Activated T-cell treated with anti-CD3 and anti-CD28 coated beads, Interleukin-2, amount 50 U/mL, for 24 hours (primary cell): ENCODE measurements at regions not wholly inside any gene's neighbourhood (a gene's known extent, or its start where the extent isn't known, plus 50 kb on each side); places are given as distances from the start of the nearest gene placed in this dataset.

Source experiments
- DNase-seq: peaks from one replicate; pipeline ENCODE4 v3.0.0-alpha.2; 2020
- H3K27ac Mint-ChIP-seq: 2 replicates; pipeline ENCODE4 v1.8.0; 2020; ENCODE audit warnings: mild to moderate bottlenecking, mixed read lengths
- H3K27me3 Mint-ChIP-seq: 2 replicates; pipeline ENCODE4 v1.8.0; 2020; ENCODE audit warnings: mixed read lengths
- H3K36me3 Mint-ChIP-seq: 2 replicates; pipeline ENCODE4 v1.8.0; 2020; ENCODE audit warnings: low read depth, mixed read lengths
- H3K4me1 Mint-ChIP-seq: 2 replicates; pipeline ENCODE4 v1.8.0; 2020; ENCODE audit warnings: low read depth, mixed read lengths
- H3K4me3 Mint-ChIP-seq: 2 replicates; pipeline ENCODE4 v1.8.0; 2020; ENCODE audit warnings: mild to moderate bottlenecking, moderate library complexity, mixed read lengths
- H3K9me3 Mint-ChIP-seq: 2 replicates; pipeline ENCODE4 v1.8.0; 2020; ENCODE audit warnings: mixed read lengths

DNA sequence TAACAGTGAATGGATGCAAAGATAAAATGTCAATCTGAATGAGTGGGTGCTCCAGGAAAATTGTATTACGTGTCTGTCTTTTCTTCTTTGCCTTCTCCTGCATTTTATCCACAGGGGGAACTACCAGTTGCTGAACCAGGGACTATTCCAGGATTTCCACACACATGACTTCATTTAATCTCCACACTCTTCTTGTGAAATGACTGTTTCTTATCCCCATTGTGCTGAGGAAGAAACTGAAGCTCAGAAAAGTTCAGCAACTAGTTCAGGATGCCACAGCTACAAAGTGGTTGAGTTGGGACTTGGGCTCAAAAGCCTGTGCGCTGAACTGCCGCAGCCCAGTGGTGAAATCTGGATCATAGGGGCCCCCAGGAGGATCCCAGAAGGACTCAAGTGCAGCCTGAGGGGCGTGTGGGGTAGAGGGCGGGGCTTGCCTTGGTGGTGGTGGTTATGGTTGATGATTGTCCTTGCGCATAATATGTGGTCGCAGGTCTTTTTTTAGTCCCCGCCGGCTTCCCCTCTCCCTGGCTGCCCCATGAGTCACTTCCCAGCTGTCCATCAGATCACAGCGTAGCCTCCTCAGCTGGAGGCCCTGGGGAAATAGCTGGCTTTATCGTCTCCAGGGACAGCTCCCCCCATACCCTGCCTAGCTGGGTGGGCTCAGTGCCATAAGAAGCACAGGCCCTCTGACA is 235.2 kb upstream of the CRY1 start:
- peaks cover 85% of the 10 kb centered on the region for H3K4me1 Mint-ChIP-seq
- peaks cover 3% of the 10 kb centered on the region for H3K36me3 Mint-ChIP-seq
- H3K4me3 Mint-ChIP-seq, result no peak overlapping the region
- H3K9me3 Mint-ChIP-seq, result peaks cover 3% of the 10 kb centered on the region
- H3K27ac Mint-ChIP-seq, result no peak overlapping the region
- no peak for DNase-seq
- no peaks in the 10 kb centered on the region for H3K27me3 Mint-ChIP-seq

DNA sequence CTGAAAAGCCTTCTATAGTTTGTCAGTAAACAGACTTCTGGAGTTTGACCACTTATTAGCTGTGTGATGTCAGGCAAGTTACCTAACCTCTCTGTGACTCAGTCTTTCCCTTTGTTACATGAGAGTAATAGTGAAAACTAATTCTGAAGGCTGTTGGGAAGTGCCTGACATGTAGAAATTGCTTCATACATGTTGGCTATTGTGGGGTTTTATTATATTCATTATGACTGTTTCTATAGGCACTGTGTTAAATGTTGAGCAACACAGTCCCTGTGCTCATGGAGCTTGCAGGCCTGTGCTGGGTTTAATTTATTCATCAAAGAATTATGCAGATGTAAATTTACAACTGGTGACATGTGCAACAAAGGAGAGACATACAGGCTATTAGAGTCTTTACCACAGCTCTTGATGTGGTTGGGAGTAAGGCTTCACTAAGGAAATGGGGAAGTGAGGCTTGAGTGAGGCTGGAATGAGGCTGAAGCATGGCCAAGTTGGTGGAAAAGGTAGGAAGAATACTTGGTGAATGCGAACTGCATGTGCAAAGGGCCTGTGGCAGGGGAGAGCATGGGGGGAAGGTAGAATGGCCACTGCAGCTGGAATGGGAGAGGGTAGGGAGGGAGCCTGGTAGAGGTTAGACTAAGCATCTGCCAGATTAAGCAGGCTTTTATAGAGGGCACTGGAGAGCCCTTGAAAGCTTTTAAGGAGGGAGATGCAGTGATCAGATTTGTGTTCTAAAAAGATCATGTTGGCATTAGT is 236.4 kb upstream of the CRY1 start:
- Mint-ChIP-seq H3K4me1 (peaks cover 83% of the 10 kb centered on the region), H3K36me3 (peaks cover 3% of the 10 kb centered on the region), H3K9me3 (peaks cover 5% of the 10 kb centered on the region), H3K4me3 (peak overlapping the region; percentile 9), H3K27me3 (no peaks in the 10 kb centered on the region), H3K27ac (peak overlapping the region; percentile 77)
- DNase-seq, result no peak

DNA sequence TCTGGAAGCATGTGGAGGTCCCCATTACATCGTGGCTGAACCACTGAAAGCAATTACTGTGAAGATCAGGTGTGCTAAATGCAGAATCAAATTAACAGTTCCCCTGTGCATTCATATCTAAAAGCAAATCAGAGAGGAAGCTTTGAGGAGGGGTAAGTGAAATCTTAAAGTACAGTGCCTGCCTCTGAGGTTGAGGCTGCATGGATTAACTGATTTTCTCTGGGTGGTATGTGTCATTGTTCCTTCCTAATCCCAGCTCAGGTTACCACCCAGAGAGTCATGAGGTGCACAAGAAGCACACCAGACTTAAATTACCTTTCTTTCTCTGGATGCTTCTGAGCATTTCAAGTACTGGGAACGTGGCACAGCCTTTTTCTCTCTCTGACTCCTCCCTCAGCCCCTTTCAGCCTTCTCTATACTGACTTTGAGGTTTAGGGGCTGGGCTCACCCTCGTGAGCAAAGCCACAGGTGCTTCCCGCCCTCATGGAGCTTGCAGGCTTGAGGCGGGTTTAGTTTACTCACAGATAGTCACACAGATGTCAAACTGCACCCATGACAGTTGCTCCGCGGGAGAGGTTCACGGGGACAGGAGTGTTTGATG is 237.6 kb upstream of the CRY1 start:
- Mint-ChIP-seq H3K9me3 (peaks cover 5% of the 10 kb centered on the region), H3K36me3 (peaks cover 3% of the 10 kb centered on the region), H3K4me1 (peaks cover 80% of the 10 kb centered on the region), H3K27me3 (no peaks in the 10 kb centered on the region), H3K27ac (peak overlapping the region; percentile 29), H3K4me3 (no peak overlapping the region)
- no peak for DNase-seq

DNA sequence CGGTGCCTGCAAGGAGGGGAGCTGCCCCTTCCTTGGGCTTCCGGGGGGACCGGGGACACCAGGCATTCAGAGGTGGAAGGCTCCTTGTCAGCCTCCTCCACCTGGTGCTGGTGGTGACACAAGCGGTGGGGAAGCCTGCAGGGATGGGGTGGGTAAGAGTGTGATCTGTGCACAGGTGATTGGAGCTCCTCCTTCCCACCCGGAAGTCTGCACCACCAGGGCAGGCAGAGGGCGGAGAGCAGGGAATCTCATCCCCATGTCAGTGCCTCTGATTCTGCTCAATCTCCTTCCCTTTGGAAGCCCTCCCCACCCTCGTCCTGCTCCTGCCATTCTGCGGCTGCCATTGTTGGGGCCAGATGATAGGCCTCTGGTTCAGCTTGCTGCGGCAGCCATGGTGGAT is 238.1 kb upstream of the CRY1 start:
- H3K36me3 Mint-ChIP-seq, result peaks cover 3% of the 10 kb centered on the region

DNA sequence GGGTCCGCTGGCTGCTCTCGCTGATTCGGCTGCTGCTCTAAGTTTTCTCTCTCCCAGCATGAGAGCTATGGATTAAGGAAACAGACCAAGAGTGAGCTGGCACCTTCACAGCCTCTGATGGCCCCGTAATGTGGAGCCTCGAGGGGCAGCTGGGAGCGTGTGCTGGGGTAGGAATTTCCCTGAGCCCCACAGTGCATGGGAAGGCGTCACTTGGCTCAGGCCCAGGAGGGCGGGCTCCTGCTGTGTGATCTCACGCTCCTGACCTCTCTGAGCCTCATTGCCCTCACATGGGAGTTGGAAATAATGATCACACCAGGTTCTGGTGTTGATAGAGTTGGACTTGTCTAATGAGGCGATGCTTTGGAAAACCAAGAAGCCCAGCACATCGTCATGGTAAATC is 238.6 kb upstream of the CRY1 start:
- no peak overlapping the region for H3K4me3 Mint-ChIP-seq
- no peak for DNase-seq
- peaks cover 86% of the 10 kb centered on the region for H3K4me1 Mint-ChIP-seq
- H3K9me3 Mint-ChIP-seq, result peaks cover 5% of the 10 kb centered on the region
- H3K27me3 Mint-ChIP-seq, result no peaks in the 10 kb centered on the region
- peaks cover 3% of the 10 kb centered on the region for H3K36me3 Mint-ChIP-seq
- no peak overlapping the region for H3K27ac Mint-ChIP-seq

More for the DNA sequence above, 238.1 kb upstream of the CRY1 start:
- no peaks in the 10 kb centered on the region for H3K27me3 Mint-ChIP-seq
- no peak overlapping the region for H3K27ac Mint-ChIP-seq
- DNase-seq, result no peak
- H3K4me1 Mint-ChIP-seq, result peaks cover 83% of the 10 kb centered on the region
- no peak overlapping the region for H3K4me3 Mint-ChIP-seq
- peaks cover 5% of the 10 kb centered on the region for H3K9me3 Mint-ChIP-seq

DNA sequence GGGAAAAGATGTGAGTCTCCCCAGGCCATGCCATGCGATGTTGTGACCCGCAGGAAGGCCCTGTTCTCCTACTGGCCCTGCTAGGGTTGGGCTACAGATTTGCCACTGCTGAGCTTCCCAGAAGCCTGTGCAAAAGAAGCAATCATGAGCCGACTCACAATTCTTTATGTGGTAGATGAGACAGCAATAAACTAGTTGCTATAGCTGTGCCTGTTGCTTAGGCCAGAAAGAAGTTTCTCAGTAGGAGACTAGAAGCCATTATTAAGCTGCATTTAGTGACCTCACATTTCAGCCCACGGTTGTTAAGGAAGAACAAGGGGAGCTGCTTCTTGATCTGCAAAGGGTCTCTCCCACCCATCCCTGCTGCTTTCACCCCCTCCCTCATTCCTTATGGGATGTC is 239.4 kb upstream of the CRY1 start:
- Mint-ChIP-seq H3K4me3 (no peak overlapping the region), H3K27ac (no peak overlapping the region), H3K4me1 (peaks cover 86% of the 10 kb centered on the region)

DNA sequence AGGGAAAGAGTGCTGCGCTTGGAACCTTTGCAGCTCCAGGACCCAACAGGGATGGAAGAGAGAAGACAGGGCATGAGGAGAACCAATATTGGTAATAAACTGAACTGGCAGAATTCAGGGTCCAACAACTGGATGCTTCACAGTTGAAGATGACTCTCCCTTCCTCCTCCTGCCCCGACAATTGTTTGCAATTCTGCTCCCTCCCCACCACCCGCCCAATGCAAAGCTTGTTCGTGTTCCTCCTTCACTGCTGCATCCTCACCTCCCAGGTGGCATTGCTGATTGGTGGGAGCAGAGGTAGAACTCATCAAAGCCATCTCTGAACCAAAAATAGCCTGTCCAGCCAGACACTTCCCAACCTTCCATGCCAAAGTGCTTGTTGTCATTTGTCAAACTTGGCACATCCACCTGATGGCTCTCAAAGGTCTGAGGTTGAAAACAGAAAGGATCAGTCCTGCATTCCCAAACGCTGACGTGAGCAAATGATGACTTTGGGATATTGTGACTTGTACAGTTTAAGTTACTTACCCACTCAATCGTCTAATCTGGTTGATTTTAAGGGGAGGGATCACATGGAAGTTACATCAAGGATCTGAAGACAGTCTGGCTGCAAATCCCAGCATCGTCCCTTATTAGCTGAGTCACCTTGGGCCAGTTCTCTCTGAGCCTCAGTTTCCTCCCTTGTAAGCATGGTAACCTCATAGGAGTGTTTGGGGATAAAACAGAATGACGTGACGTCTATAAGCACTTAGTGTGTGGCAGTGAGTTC is 242.6 kb upstream of the CRY1 start:
- Mint-ChIP-seq H3K4me3 (no peak overlapping the region), H3K36me3 (peaks cover 3% of the 10 kb centered on the region), H3K4me1 (peaks cover 73% of the 10 kb centered on the region)

More for the DNA sequence above, 239.4 kb upstream of the CRY1 start:
- Mint-ChIP-seq H3K36me3 (peaks cover 3% of the 10 kb centered on the region), H3K9me3 (peaks cover 5% of the 10 kb centered on the region), H3K27me3 (no peaks in the 10 kb centered on the region)
- DNase-seq, result no peak

DNA sequence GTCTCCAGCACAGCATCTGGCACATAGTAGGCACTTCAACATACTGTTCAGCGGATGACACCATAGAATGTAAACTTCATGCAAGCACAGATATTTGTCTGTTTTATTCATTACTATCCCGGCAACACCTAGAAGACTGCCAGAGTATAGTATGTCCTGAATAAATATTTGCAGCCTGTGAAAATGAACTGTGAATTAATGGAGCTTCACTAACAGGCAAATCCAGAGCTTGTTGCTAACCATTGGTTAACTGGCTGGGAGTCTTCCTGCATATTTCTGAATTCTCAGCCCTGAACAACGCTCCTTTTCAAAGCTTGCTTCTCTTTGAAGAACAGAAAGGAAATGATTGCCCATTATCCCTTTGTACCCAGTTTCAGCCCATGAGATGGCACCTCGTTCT is 243.3 kb upstream of the CRY1 start:
- Mint-ChIP-seq H3K4me1 (peaks cover 70% of the 10 kb centered on the region), H3K9me3 (peaks cover 3% of the 10 kb centered on the region), H3K27ac (peak overlapping the region; percentile 81), H3K36me3 (peaks cover 5% of the 10 kb centered on the region), H3K4me3 (no peak overlapping the region), H3K27me3 (no peaks in the 10 kb centered on the region)
- no peak for DNase-seq

More for the DNA sequence above, 242.6 kb upstream of the CRY1 start:
- Mint-ChIP-seq H3K9me3 (peaks cover 3% of the 10 kb centered on the region), H3K27me3 (no peaks in the 10 kb centered on the region), H3K27ac (no peak overlapping the region)
- no peak for DNase-seq

DNA sequence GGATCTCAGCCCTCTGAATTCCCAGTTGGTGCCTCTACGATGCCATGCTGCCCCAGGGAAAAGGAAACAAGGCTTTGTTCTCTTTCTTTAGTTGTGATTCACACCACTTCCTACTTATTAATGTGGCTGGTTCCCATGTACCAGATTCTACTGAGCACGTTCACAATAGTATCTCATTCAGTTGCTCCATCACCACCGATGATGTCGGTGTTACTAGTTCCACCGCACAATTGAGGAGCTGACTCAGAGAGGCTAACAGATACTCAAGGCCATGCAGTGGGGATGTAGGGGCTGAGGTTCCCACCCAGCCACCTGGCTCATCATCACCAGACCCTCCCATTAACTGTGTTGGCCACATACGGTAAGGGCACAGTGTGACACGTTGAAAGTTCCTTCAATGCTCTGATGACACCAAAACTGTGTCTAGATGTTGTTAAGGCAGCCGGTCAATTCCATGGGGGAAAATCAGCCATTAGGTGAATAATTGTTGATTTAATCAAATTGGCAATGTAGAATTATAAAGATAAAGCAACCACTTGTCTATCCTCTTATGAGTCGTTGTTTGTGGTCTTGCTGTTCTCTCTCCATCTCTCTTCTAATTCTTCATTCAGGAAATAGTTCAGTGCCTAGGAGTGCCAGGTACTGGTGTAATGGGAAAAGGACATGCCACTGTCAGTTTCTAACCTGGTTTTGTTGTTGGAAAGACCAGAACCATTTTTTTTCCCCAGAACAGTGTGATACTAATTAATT is 244.2 kb upstream of the CRY1 start:
- H3K4me1 Mint-ChIP-seq, result peaks cover 62% of the 10 kb centered on the region
- H3K27me3 Mint-ChIP-seq, result no peaks in the 10 kb centered on the region
- peaks cover 5% of the 10 kb centered on the region for H3K36me3 Mint-ChIP-seq
- no peak overlapping the region for H3K4me3 Mint-ChIP-seq
- DNase-seq, result no peak
- H3K9me3 Mint-ChIP-seq, result peaks cover 3% of the 10 kb centered on the region
- peak overlapping the region; percentile 81 for H3K27ac Mint-ChIP-seq

DNA sequence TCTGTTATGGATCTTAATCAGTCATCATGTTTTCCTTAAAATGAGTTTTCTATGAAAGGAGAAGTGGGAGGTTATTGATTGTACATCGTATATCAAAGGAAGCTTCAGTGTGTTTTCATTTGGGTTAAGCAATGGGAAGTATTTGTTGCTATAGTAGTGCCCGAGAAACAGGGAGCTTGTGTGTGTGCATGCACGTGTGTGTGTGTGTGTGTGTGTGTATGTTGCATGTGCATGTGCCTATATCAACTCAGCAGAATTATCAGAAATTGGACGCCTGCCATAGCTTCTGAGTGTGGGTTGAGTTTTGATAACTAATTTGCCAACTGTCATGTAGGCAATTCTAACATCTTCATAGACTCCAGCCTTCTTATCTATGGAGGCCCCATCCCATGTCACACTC is 246.1 kb upstream of the CRY1 start:
- H3K27me3 Mint-ChIP-seq, result no peaks in the 10 kb centered on the region
- no peak for DNase-seq
- no peak overlapping the region for H3K4me3 Mint-ChIP-seq
- H3K27ac Mint-ChIP-seq, result no peak overlapping the region
- peaks cover 48% of the 10 kb centered on the region for H3K4me1 Mint-ChIP-seq
- H3K36me3 Mint-ChIP-seq, result peaks cover 5% of the 10 kb centered on the region
- H3K9me3 Mint-ChIP-seq, result no peaks in the 10 kb centered on the region

DNA sequence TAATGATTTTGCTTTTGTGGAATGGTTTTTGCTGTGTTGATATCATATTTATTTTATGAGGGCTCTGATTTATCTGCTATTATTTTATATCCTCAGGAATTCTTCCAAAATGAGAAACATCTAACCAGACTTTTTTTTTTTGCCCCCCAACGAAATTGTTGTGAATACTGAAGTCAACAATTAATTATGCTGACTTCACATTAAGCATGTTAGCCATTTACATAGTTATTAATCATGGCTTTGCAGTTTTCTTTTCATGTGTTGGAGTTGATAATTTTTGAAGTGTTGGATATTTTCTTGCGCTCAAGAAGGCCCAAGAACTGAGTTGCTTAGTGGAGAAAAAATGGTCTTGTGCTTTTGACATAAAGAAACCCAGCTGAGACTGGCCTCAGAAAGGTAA is 246.6 kb upstream of the CRY1 start:
- H3K27me3 Mint-ChIP-seq, result no peaks in the 10 kb centered on the region
- peaks cover 49% of the 10 kb centered on the region for H3K4me1 Mint-ChIP-seq
- DNase-seq, result no peak
- H3K9me3 Mint-ChIP-seq, result no peaks in the 10 kb centered on the region
- no peak overlapping the region for H3K4me3 Mint-ChIP-seq
- peaks cover 5% of the 10 kb centered on the region for H3K36me3 Mint-ChIP-seq
- H3K27ac Mint-ChIP-seq, result no peak overlapping the region

DNA sequence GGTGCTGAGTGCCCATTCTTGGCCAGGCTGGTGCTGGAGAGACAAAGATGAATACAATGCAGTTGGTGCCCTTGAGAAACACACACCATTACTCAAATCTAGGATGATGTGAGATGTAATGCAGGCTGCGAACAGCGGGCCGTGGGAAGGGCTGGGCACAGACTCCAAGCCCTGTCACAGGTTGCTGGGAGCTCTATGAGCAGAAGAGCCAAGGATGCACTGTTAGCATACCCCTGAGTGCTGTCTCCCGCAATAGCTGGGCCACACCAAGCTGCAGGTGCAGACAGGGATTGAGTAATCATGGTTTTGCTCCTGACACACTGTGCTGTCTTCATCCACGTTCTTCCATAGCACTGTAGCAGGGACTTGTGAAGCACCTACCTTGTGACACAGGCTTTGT is 247.5 kb upstream of the CRY1 start:
- no peak overlapping the region for H3K27ac Mint-ChIP-seq
- peaks cover 5% of the 10 kb centered on the region for H3K36me3 Mint-ChIP-seq
- peaks cover 54% of the 10 kb centered on the region for H3K4me1 Mint-ChIP-seq
- no peaks in the 10 kb centered on the region for H3K27me3 Mint-ChIP-seq
- H3K4me3 Mint-ChIP-seq, result no peak overlapping the region
- H3K9me3 Mint-ChIP-seq, result peaks cover under 1% of the 10 kb centered on the region
- no peak for DNase-seq

DNA sequence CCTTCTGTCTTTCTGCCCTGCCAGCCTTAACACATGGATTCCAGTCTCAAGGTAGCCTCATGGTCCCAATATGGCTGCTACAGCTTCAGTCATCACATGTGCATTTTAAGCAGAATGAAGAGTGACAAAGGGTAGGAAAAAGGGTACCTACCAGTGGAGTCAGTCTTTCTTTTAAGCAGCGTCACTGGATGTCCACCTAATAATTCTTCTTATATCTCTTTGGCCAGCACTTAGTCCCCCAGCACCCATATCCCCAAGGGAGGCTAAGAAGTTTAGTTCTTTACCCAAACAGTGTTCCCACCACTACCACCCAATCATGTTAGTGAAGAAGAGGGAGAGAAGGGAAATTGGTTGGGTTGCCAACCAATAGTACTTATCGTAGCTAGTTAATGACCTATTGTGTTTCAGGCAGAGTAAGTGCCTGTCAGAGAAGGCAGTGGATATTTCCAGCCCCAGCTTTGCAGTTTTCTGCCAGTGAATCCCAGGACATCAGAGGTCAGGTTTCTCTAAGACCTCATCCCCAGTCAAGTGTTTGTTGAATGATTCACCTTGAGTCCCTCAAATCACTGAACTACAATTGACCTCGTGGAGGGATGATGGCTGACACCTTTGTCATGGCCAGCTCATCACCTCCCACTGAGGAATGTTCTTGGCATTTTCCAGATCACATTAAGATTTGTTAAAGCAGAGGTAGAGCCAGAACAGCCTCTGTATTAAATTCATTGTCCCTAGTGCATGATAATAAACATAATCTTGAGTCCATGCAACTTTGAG is 250.9 kb upstream of the CRY1 start:
- peaks cover 51% of the 10 kb centered on the region for H3K4me1 Mint-ChIP-seq
- H3K4me3 Mint-ChIP-seq, result no peak overlapping the region
- DNase-seq, result no peak
- peaks cover 11% of the 10 kb centered on the region for H3K36me3 Mint-ChIP-seq
- H3K27ac Mint-ChIP-seq, result no peak overlapping the region
- H3K9me3 Mint-ChIP-seq, result peaks cover 9% of the 10 kb centered on the region
- no peaks in the 10 kb centered on the region for H3K27me3 Mint-ChIP-seq
